ENCODE measurements at regions not wholly inside any gene's neighbourhood (a gene's known extent, or its start where the extent isn't known, plus 50 kb on each side); places are given as distances from the start of the nearest gene placed in this dataset.

GRCh38 chr6:14305131-14305530, 187.6 kb downstream of the CD83 start:
- no peak overlapping the region for H3K27ac ChIP-seq (ENCODE audit: low read depth, low read length)
- POLR2A ChIA-PET: no interaction called here

GRCh38 chr6:14305624-14306023, 188.1 kb downstream of the CD83 start:
- Histone ChIP-seq H3K4me3 (replicated peaks in 1 of 2; ENCODE audit: low read depth in 1 of 2, low read length in 2 of 2) (no peak overlapping the region), H3K9me2 (ENCODE audit: insufficient read depth) (no peaks in the 10 kb centered on the region), H2AFZ (ENCODE audit: low read depth, low read length, poor library complexity, severe bottlenecking) (no peak overlapping the region), H3K79me2 (ENCODE audit: insufficient read depth, low read length) (no peaks in the 10 kb centered on the region), H3K9me3 (ENCODE audit: control insufficient read depth in 1 of 2, insufficient read depth in 1 of 2, low read depth in 1 of 2, low read length in 2 of 2) (no peaks in the 10 kb centered on the region), H4K20me1 (ENCODE audit: insufficient read depth) (no peaks in the 10 kb centered on the region), H3K4me1 (ENCODE audit: control insufficient read depth in 1 of 2, insufficient read depth in 2 of 2, low read length in 2 of 2) (no peaks in the 10 kb centered on the region), H3K36me3 (ENCODE audit: control insufficient read depth in 1 of 2, insufficient read depth in 2 of 2, low read length in 2 of 2) (no peaks in the 10 kb centered on the region), H3K4me2 (ENCODE audit: low read length) (no peak overlapping the region), H3K27ac (ENCODE audit: low read depth, low read length) (no peak overlapping the region), H3K9ac (ENCODE audit: low read length) (no peak overlapping the region), H3K27me3 (ENCODE audit: insufficient read depth, low read length) (no peaks in the 10 kb centered on the region)
- intact Hi-C loops (cut with micrococcal nuclease): no loop called here
- POLR2A ChIA-PET: no interaction called here
- TF ChIP-seq POLR2AphosphoS5 (IDR thresholded peaks at IDR 0.05; ENCODE audit: low read depth, low read length) (no peak), SP1 (IDR thresholded peaks at IDR 0.05; ENCODE audit: low read depth) (no peak), TCF7L2 (IDR thresholded peaks at IDR 0.05; ENCODE audit: borderline replicate concordance, extremely low read depth, insufficient read depth, insufficient read length) (no peak), ELF1 (IDR thresholded peaks at IDR 0.05; ENCODE audit: borderline replicate concordance, low read depth) (no peak), EGR1 (IDR thresholded peaks at IDR 0.05; ENCODE audit: low read depth) (no peak), CEBPB (IDR thresholded peaks at IDR 0.05; ENCODE audit: low read depth) (no peak), MAX (IDR thresholded peaks at IDR 0.05) (no peak), EZH2phosphoT487 (IDR thresholded peaks at IDR 0.05; ENCODE audit: borderline replicate concordance) (no peak), SRF (IDR thresholded peaks at IDR 0.05; ENCODE audit: low read depth) (no peak)
- no peak for ATAC-seq
- RAD21 ChIA-PET (ENCODE audit: low non-redundant PET in 1 of 2, low total read pairs in 2 of 2, uncharacterized antibody in 2 of 2, unreplicated experiment in 2 of 2): no interaction called here
- BruUV-seq (replicated peaks): no TSS peak
- CTCF ChIA-PET: no interaction called here
- no peak for DNase-seq (ENCODE audit: low read depth, low spot score)

More at GRCh38 chr6:14305131-14305530, 187.6 kb downstream of the CD83 start:
- Histone ChIP-seq H3K4me3 (replicated peaks in 1 of 2; ENCODE audit: low read depth in 1 of 2, low read length in 2 of 2) (no peak overlapping the region), H3K4me2 (ENCODE audit: low read length) (no peak overlapping the region), H3K36me3 (ENCODE audit: control insufficient read depth in 1 of 2, insufficient read depth in 2 of 2, low read length in 2 of 2) (no peaks in the 10 kb centered on the region), H4K20me1 (ENCODE audit: insufficient read depth) (no peaks in the 10 kb centered on the region), H3K4me1 (ENCODE audit: control insufficient read depth in 1 of 2, insufficient read depth in 2 of 2, low read length in 2 of 2) (no peaks in the 10 kb centered on the region), H3K9me3 (ENCODE audit: control insufficient read depth in 1 of 2, insufficient read depth in 1 of 2, low read depth in 1 of 2, low read length in 2 of 2) (no peaks in the 10 kb centered on the region), H3K79me2 (ENCODE audit: insufficient read depth, low read length) (no peaks in the 10 kb centered on the region), H3K9me2 (ENCODE audit: insufficient read depth) (no peaks in the 10 kb centered on the region), H3K27me3 (ENCODE audit: insufficient read depth, low read length) (no peaks in the 10 kb centered on the region), H3K9ac (ENCODE audit: low read length) (no peak overlapping the region), H2AFZ (ENCODE audit: low read depth, low read length, poor library complexity, severe bottlenecking) (no peak overlapping the region)
- TF ChIP-seq ZBTB33 (IDR thresholded peaks at IDR 0.05; ENCODE audit: extremely low read depth, insufficient replicate concordance, low read length) (no peak), JUND (IDR thresholded peaks at IDR 0.05) (no peak), ZNF274 (IDR thresholded peaks at IDR 0.05; ENCODE audit: low read depth, low read length) (no peak), ATF3 (IDR thresholded peaks at IDR 0.05) (no peak), ZFX (IDR thresholded peaks at IDR 0.05) (no peak), EGR1 (IDR thresholded peaks at IDR 0.05; ENCODE audit: low read depth) (no peak), EZH2phosphoT487 (IDR thresholded peaks at IDR 0.05; ENCODE audit: borderline replicate concordance) (no peak)
- DNase-seq (ENCODE audit: low read depth, low spot score): no peak
- ChIA-PET CTCF (no interaction called here), RAD21 (ENCODE audit: low non-redundant PET in 1 of 2, low total read pairs in 2 of 2, uncharacterized antibody in 2 of 2, unreplicated experiment in 2 of 2) (no interaction called here)
- no peak for ATAC-seq
- BruUV-seq (replicated peaks): no TSS peak
- intact Hi-C loops (cut with micrococcal nuclease): no loop called here

Measured in HCT116 (cell line).